ENCODE measurements at regions not wholly inside any gene's neighbourhood (a gene's known extent, or its start where the extent isn't known, plus 50 kb on each side); places are given as distances from the start of the nearest gene placed in this dataset.

DNA sequence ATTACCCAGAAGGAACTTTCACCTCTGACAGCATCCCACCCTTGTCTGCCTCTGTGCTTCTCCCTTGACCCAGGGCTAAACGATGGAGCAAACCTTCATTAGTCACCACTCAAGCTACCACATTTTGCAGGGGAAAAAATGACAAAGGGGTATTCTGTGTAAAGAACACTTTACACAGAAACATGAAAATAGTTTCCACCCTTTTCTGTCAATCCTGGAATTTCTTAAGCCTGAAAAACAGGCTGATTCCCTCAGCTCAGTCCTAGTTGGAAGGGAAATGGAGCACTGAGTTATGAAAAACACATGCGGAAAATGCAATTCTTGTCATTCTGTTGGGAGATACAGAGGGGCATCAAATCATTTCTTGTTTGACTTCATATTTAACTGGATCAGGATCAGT is 175.0 kb upstream of the HNRNPA3 start:
- no TSS peak for BruUV-seq (replicated peaks)
- H3K36me3 Mint-ChIP-seq (ENCODE audit: insufficient read depth, unreplicated experiment), result no peaks in the 10 kb centered on the region
- no peaks in the 10 kb centered on the region for H3K4me1 Mint-ChIP-seq (ENCODE audit: low read depth, unreplicated experiment)
- H3K4me3 Mint-ChIP-seq (ENCODE audit: low read depth, unreplicated experiment), result no peak overlapping the region
- no peak overlapping the region for H3K27ac Mint-ChIP-seq (ENCODE audit: unreplicated experiment)
- CTCF ChIA-PET, result no interaction called here
- intact Hi-C loops (cut with micrococcal nuclease; ENCODE audit: unreplicated experiment), result no loop called here
- DNase-seq, result no peak
- peaks cover 90% of the 10 kb centered on the region for H3K27me3 Mint-ChIP-seq (ENCODE audit: unreplicated experiment)
- no peaks in the 10 kb centered on the region for H3K9me3 Mint-ChIP-seq (ENCODE audit: low read depth, unreplicated experiment)
- TF ChIP-seq, protein P1, sequence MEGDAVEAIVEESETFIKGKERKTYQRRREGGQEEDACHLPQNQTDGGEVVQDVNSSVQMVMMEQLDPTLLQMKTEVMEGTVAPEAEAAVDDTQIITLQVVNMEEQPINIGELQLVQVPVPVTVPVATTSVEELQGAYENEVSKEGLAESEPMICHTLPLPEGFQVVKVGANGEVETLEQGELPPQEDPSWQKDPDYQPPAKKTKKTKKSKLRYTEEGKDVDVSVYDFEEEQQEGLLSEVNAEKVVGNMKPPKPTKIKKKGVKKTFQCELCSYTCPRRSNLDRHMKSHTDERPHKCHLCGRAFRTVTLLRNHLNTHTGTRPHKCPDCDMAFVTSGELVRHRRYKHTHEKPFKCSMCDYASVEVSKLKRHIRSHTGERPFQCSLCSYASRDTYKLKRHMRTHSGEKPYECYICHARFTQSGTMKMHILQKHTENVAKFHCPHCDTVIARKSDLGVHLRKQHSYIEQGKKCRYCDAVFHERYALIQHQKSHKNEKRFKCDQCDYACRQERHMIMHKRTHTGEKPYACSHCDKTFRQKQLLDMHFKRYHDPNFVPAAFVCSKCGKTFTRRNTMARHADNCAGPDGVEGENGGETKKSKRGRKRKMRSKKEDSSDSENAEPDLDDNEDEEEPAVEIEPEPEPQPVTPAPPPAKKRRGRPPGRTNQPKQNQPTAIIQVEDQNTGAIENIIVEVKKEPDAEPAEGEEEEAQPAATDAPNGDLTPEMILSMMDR (IDR thresholded peaks at IDR 0.05; ENCODE audit: unreplicated experiment), result no peak

DNA sequence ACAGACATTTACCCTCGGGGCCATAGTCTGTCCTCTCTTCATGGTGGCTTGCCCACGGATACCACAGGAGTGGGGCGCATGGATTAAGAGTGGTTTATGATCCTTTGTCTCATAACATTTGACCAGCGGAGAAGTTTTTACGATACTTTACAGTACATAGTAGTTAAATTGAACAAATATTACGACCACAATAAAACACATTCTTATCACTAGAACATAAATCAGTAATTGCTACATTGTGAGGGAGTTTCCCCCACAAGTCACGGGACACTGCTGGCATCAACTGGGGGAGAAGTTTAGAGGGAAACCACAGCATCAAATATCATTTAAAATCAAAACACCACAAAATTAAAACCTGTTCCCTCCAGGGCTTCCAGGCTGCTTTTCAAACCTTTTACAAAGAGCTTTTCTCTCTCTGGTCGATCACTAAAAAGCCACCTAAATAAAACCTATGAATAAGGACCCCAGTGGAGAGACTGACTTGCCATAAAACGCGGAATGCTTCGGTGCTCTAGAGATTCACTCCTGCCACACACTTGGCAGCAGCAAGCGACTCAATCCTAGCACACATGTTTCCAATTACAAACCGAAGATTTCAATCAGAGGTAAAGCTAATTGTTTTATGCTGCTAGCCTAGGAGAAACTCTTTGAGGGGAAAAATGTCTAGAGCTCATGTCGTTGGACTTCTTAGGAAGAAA is 173.7 kb upstream of the HNRNPA3 start:
- TF ChIP-seq, protein P1 (IDR thresholded peaks at IDR 0.05; ENCODE audit: unreplicated experiment), result no peak
- intact Hi-C loops (cut with micrococcal nuclease; ENCODE audit: unreplicated experiment), result no loop called here
- Mint-ChIP-seq H3K27ac (ENCODE audit: unreplicated experiment) (no peak overlapping the region), H3K4me3 (ENCODE audit: low read depth, unreplicated experiment) (no peak overlapping the region), H3K4me1 (ENCODE audit: low read depth, unreplicated experiment) (no peaks in the 10 kb centered on the region), H3K9me3 (ENCODE audit: low read depth, unreplicated experiment) (no peaks in the 10 kb centered on the region), H3K27me3 (ENCODE audit: unreplicated experiment) (peaks cover 90% of the 10 kb centered on the region), H3K36me3 (ENCODE audit: insufficient read depth, unreplicated experiment) (no peaks in the 10 kb centered on the region)
- CTCF ChIA-PET, result no interaction called here
- no peak for DNase-seq
- no TSS peak for BruUV-seq (replicated peaks)

DNA sequence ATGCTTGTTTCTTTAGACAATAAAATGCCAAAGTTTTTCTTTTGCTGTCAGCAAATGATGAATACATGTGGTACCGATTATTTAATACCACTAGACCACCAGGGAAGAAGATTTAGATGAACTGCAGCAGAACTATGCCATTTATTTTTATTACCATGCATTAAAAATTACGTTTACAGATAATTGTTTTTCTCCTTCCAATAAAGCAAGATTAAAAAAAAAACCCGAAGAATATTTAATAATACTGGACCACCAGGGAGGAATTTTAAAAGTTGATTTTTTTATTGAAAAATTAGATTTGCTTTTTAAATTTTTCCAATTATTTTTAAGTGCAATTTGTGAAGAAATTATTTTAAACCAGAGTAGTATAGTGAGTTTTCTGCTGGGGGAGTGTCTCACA is 170.3 kb upstream of the HNRNPA3 start:
- Mint-ChIP-seq H3K4me1 (ENCODE audit: low read depth, unreplicated experiment) (no peaks in the 10 kb centered on the region), H3K4me3 (ENCODE audit: low read depth, unreplicated experiment) (no peak overlapping the region), H3K9me3 (ENCODE audit: low read depth, unreplicated experiment) (no peaks in the 10 kb centered on the region), H3K27me3 (ENCODE audit: unreplicated experiment) (peaks cover 79% of the 10 kb centered on the region), H3K36me3 (ENCODE audit: insufficient read depth, unreplicated experiment) (no peaks in the 10 kb centered on the region), H3K27ac (ENCODE audit: unreplicated experiment) (no peak overlapping the region)
- intact Hi-C loops (cut with micrococcal nuclease; ENCODE audit: unreplicated experiment), result no loop called here
- BruUV-seq (replicated peaks), result no TSS peak
- CTCF ChIA-PET, result no interaction called here
- TF ChIP-seq, protein P1 (IDR thresholded peaks at IDR 0.05; ENCODE audit: unreplicated experiment), result no peak
- DNase-seq, result no peak

DNA sequence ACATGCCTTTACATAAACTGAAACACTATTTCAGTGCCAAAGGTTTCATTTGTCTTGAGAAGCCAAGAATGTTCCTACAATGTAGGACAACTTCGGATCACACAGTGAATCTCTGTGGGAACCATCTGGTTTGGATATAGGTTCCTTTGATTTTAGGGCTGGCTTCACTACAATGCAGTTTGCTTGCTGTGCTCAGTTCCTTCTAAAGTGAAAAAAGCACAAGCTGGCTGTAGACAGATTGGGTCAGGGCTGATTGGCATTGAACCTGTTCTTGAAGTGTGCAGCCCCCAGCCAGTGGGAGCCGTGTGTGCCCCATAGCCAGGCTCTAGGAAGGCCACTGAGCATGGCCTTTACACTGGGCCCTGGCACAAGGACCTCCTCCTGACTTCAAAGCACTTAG is 167.9 kb upstream of the HNRNPA3 start:
- CTCF ChIA-PET, result no interaction called here
- Mint-ChIP-seq H3K4me1 (ENCODE audit: low read depth, unreplicated experiment) (no peaks in the 10 kb centered on the region), H3K27ac (ENCODE audit: unreplicated experiment) (no peak overlapping the region), H3K36me3 (ENCODE audit: insufficient read depth, unreplicated experiment) (no peaks in the 10 kb centered on the region), H3K9me3 (ENCODE audit: low read depth, unreplicated experiment) (no peaks in the 10 kb centered on the region), H3K4me3 (ENCODE audit: low read depth, unreplicated experiment) (no peak overlapping the region), H3K27me3 (ENCODE audit: unreplicated experiment) (peaks cover 71% of the 10 kb centered on the region)
- TF ChIP-seq, protein P1 (IDR thresholded peaks at IDR 0.05; ENCODE audit: unreplicated experiment), result no peak
- BruUV-seq (replicated peaks), result no TSS peak
- DNase-seq, result no peak
- intact Hi-C loops (cut with micrococcal nuclease; ENCODE audit: unreplicated experiment), result no loop called here

Data from Calu3 (cell line).